Keratinocyte (primary cell): ENCODE measurements at regions not wholly inside any gene's neighbourhood (a gene's known extent, or its start where the extent isn't known, plus 50 kb on each side); places are given as distances from the start of the nearest gene placed in this dataset.

Source experiments
- CTCF ChIP-seq, 3 experiments: IDR thresholded peaks in 1 of 3; conservative IDR thresholded peaks in 1 of 3; optimal IDR thresholded peaks in 1 of 3; 2 replicates in 2 of 3; 3 replicates in 1 of 3; pipeline versions ENCODE3 to v1.5.1; 2011; ENCODE audit warnings: low read length in 3 of 3, mild to moderate bottlenecking in 3 of 3, moderate library complexity in 2 of 3, control low read depth in 1 of 3, inconsistent platforms in 1 of 3; ENCODE audit not compliant: insufficient read depth in 2 of 3; ENCODE audit errors: extremely low read depth in 1 of 3
- EZH2 ChIP-seq: IDR thresholded peaks from one replicate; pipeline ENCODE4 v1.6.1; 2012; ENCODE audit warnings: inconsistent platforms, mild to moderate bottlenecking, low read length, moderate library complexity

- TF ChIP-seq EZH2 (no peak), CTCF (optimal IDR thresholded peaks at IDR 0.05 in 1 of 3, IDR thresholded peaks at IDR 0.05 in 1 of 3, conservative IDR thresholded peaks at IDR 0.05 in 1 of 3; ENCODE audit: extremely low read depth in 1 of 3, insufficient read depth in 2 of 3, low read length in 3 of 3) (no peak)
Observed at GRCh38 chr9:20138116-20138515, 349.3 kb upstream of the SLC24A2 start.
